WTC11 (cell line): ENCODE measurements at regions not wholly inside any gene's neighbourhood (a gene's known extent, or its start where the extent isn't known, plus 50 kb on each side); places are given as distances from the start of the nearest gene placed in this dataset.

Experiments
- ATAC-seq: fragments of 200-7000 bp; cut with Tn5 transposase; 2 replicates; pipeline ENCODE4 v1.10.0; 2021; ENCODE audit warnings: mild to moderate bottlenecking, moderate library complexity
- CTCF ChIA-PET: fragments of 300-600 bp; sonication (Branson Sonifier 250); formaldehyde crosslinking; loops from one replicate; lab custom pipeline; 2021; ENCODE audit warnings: antibody characterized with exemption; lab: Charles Lee
- POLR2A ChIA-PET: fragments of 350-600 bp; sonication (Branson Sonifier 250); formaldehyde crosslinking; loops from one replicate; lab custom pipeline; 2021; ENCODE audit warnings: antibody characterized with exemption; lab: Charles Lee
- DNase-seq: peaks from one replicate; pipeline ENCODE4 v3.0.0; 2021; ENCODE audit warnings: low spot score
- H3K27ac Mint-ChIP-seq: 2 replicates; pipeline ENCODE4 v1.8.0; 2021; ENCODE audit warnings: mixed read lengths
- H3K27me3 Mint-ChIP-seq: 2 replicates; pipeline ENCODE4 v1.8.0; 2021; ENCODE audit warnings: low read depth, mild to moderate bottlenecking, moderate library complexity, mixed read lengths
- H3K36me3 Mint-ChIP-seq: 2 replicates; pipeline ENCODE4 v1.8.0; 2021; ENCODE audit warnings: mixed read lengths
- H3K4me1 Mint-ChIP-seq: 2 replicates; pipeline ENCODE4 v1.8.0; 2022; ENCODE audit warnings: mixed read lengths
- H3K4me3 Mint-ChIP-seq: 2 replicates; pipeline ENCODE4 v1.8.0; 2021; ENCODE audit warnings: mild to moderate bottlenecking, moderate library complexity, mixed read lengths
- H3K9me3 Mint-ChIP-seq: 2 replicates; pipeline ENCODE4 v1.8.0; 2021; ENCODE audit warnings: mixed read lengths
- CREB1 ChIP-seq: sonication (generic); formaldehyde crosslinking; IDR thresholded peaks from 2 replicates; pipeline ENCODE4 v1.8.0; 2023; ENCODE audit warnings: mild to moderate bottlenecking, missing genetic modification reagents
- CREM ChIP-seq: sonication (generic); formaldehyde crosslinking; IDR thresholded peaks from 2 replicates; pipeline ENCODE4 v1.8.1; 2022; ENCODE audit warnings: mild to moderate bottlenecking, missing genetic modification reagents, moderate library complexity
- ESRRA ChIP-seq: sonication (generic); formaldehyde crosslinking; IDR thresholded peaks from 2 replicates; pipeline ENCODE4 v1.8.1; 2022; ENCODE audit warnings: mild to moderate bottlenecking, missing genetic modification reagents, borderline replicate concordance
- IRF2 ChIP-seq: sonication (generic); formaldehyde crosslinking; IDR thresholded peaks from 2 replicates; pipeline ENCODE4 v1.8.0; 2022; ENCODE audit warnings: low read depth, missing genetic modification reagents, borderline replicate concordance
- JAZF1 ChIP-seq: fragments of 250-450 bp; sonication (Bioruptor Pico); IDR thresholded peaks from 2 replicates; pipeline ENCODE4 v1.9.0; 2021; ENCODE audit warnings: moderate library complexity, mild to moderate bottlenecking, inconsistent platforms
- NFATC4 ChIP-seq: fragments of 250-450 bp; sonication (Bioruptor Pico); IDR thresholded peaks from 2 replicates; pipeline ENCODE4 v1.9.0; 2021; ENCODE audit warnings: mild to moderate bottlenecking
- PRRX2 ChIP-seq: fragments of 250-450 bp; sonication (Bioruptor Pico); IDR thresholded peaks from 2 replicates; pipeline ENCODE4 v1.8.0; 2021; ENCODE audit warnings: mild to moderate bottlenecking
- SMAD4 ChIP-seq: sonication (generic); formaldehyde crosslinking; IDR thresholded peaks from 2 replicates; pipeline ENCODE4 v1.8.0; 2022; ENCODE audit warnings: mild to moderate bottlenecking, missing genetic modification reagents
- TEAD4 ChIP-seq: sonication (generic); formaldehyde crosslinking; IDR thresholded peaks from 2 replicates; pipeline ENCODE4 v1.8.0; 2022; ENCODE audit warnings: mild to moderate bottlenecking, missing genetic modification reagents
- ZNF232 ChIP-seq: sonication (generic); formaldehyde crosslinking; IDR thresholded peaks from 2 replicates; pipeline ENCODE4 v1.8.0; 2022; ENCODE audit warnings: mild to moderate bottlenecking, missing genetic modification reagents
- TF ChIP-seq, protein P1 (sequence below): fragments of 250-450 bp; sonication (Bioruptor Pico); IDR thresholded peaks from 2 replicates; pipeline ENCODE4 v1.9.0; 2021; ENCODE audit warnings: moderate library complexity, mild to moderate bottlenecking, inconsistent platforms, borderline replicate concordance
- TF ChIP-seq, protein P2 (sequence below): sonication (generic); formaldehyde crosslinking; IDR thresholded peaks from 2 replicates; pipeline ENCODE4 v1.8.1; 2022; ENCODE audit warnings: mild to moderate bottlenecking, moderate library complexity, missing genetic modification reagents
- TF ChIP-seq, protein P3 (sequence below): sonication (generic); formaldehyde crosslinking; IDR thresholded peaks from 2 replicates; pipeline ENCODE4 v1.8.0; 2023; ENCODE audit warnings: missing genetic modification reagents, mild to moderate bottlenecking, borderline replicate concordance
- TF ChIP-seq, protein P4 (sequence below): sonication (generic); formaldehyde crosslinking; conservative IDR thresholded peaks from 2 replicates; pipeline ENCODE4 v1.8.1; 2023; ENCODE audit warnings: mild to moderate bottlenecking, low read depth, missing genetic modification reagents, moderate library complexity
- TF ChIP-seq, protein P5 (sequence below): fragments of 250-450 bp; sonication (Bioruptor Pico); IDR thresholded peaks from 2 replicates; pipeline ENCODE4 v1.9.0; 2021; ENCODE audit warnings: mild to moderate bottlenecking, borderline replicate concordance
- TF ChIP-seq, protein P6 (sequence below): sonication (generic); formaldehyde crosslinking; IDR thresholded peaks from 2 replicates; pipeline ENCODE4 v1.8.0; 2022; ENCODE audit warnings: mild to moderate bottlenecking, missing genetic modification reagents

DNA sequence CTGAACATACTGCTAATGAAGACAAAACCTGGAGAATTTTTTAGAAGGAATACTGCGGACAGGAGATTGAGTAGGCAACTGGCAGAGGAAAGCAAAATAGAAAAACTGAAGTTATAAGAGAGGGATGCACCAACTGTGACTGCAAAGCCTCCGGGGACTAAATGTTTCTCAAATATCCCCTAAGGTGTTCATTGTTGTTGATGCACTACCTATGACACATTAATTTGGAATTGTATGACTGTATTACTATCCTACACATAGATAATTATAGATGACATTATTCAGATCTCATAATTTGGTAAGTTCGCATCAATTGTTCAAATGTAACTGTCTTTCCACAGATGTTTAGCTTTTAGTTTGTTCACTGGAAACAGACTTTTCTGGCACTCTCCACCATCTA lies 341.1 kb downstream of the MMUT start:
- POLR2A ChIA-PET = no interaction called here
- ATAC-seq (no peak), DNase-seq (no peak)
- TF ChIP-seq CREM (CRISPR knock-in tag) = no peak
- TF ChIP-seq IRF2 (CRISPR knock-in tag) = no peak
- no peak for TF ChIP-seq CREB1 (CRISPR knock-in tag)
- TF ChIP-seq, protein P1, sequence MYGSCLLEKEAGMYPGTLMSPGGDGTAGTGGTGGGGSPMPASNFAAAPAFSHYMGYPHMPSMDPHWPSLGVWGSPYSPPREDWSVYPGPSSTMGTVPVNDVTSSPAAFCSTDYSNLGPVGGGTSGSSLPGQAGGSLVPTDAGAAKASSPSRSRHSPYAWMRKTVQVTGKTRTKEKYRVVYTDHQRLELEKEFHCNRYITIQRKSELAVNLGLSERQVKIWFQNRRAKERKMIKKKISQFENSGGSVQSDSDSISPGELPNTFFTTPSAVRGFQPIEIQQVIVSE = no peak
- TF ChIP-seq, protein P2, sequence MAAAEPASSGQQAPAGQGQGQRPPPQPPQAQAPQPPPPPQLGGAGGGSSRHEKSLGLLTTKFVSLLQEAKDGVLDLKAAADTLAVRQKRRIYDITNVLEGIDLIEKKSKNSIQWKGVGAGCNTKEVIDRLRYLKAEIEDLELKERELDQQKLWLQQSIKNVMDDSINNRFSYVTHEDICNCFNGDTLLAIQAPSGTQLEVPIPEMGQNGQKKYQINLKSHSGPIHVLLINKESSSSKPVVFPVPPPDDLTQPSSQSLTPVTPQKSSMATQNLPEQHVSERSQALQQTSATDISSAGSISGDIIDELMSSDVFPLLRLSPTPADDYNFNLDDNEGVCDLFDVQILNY = no peak
- TF ChIP-seq JAZF1 = no peak
- TF ChIP-seq SMAD4 = no peak
- TF ChIP-seq TEAD4 (CRISPR knock-in tag) = no peak
- TF ChIP-seq NFATC4 (CRISPR knock-in tag) = no peak
- TF ChIP-seq ZNF232 (CRISPR knock-in tag) = no peak
- TF ChIP-seq PRRX2 (CRISPR knock-in tag) = no peak
- TF ChIP-seq, protein P3, sequence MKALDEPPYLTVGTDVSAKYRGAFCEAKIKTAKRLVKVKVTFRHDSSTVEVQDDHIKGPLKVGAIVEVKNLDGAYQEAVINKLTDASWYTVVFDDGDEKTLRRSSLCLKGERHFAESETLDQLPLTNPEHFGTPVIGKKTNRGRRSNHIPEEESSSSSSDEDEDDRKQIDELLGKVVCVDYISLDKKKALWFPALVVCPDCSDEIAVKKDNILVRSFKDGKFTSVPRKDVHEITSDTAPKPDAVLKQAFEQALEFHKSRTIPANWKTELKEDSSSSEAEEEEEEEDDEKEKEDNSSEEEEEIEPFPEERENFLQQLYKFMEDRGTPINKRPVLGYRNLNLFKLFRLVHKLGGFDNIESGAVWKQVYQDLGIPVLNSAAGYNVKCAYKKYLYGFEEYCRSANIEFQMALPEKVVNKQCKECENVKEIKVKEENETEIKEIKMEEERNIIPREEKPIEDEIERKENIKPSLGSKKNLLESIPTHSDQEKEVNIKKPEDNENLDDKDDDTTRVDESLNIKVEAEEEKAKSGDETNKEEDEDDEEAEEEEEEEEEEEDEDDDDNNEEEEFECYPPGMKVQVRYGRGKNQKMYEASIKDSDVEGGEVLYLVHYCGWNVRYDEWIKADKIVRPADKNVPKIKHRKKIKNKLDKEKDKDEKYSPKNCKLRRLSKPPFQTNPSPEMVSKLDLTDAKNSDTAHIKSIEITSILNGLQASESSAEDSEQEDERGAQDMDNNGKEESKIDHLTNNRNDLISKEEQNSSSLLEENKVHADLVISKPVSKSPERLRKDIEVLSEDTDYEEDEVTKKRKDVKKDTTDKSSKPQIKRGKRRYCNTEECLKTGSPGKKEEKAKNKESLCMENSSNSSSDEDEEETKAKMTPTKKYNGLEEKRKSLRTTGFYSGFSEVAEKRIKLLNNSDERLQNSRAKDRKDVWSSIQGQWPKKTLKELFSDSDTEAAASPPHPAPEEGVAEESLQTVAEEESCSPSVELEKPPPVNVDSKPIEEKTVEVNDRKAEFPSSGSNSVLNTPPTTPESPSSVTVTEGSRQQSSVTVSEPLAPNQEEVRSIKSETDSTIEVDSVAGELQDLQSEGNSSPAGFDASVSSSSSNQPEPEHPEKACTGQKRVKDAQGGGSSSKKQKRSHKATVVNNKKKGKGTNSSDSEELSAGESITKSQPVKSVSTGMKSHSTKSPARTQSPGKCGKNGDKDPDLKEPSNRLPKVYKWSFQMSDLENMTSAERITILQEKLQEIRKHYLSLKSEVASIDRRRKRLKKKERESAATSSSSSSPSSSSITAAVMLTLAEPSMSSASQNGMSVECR (CRISPR knock-in tag) = no peak
- peaks cover 5% of the 10 kb centered on the region for H3K9me3 Mint-ChIP-seq
- no peaks in the 10 kb centered on the region for H3K27me3 Mint-ChIP-seq
- H3K27ac Mint-ChIP-seq = no peak overlapping the region
- CTCF ChIA-PET = no interaction called here
- H3K36me3 Mint-ChIP-seq = peaks cover 4% of the 10 kb centered on the region
- no peak overlapping the region for H3K4me3 Mint-ChIP-seq
- H3K4me1 Mint-ChIP-seq = peaks cover 17% of the 10 kb centered on the region

DNA sequence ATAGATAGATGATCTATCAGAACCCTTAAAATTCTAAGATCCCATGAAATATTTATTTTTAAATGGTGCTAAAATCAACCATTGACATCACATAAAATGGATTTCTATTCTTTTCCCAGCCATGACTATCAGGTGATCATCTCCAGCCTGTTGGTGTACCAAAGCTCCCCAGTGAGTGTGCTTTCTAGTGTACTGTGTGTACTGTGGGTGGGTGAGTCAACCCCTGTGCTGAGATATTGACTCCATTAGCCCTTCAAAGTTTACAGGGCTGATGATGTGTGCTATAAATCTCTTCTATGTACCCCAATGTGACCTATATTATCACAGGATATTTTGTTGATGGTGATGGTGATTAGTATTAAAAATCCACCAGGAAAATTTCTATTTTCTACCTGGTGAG lies 344.6 kb downstream of the MMUT start:
- DNase-seq (no peak), ATAC-seq (no peak)
- H3K27ac Mint-ChIP-seq = no peak overlapping the region
- no peaks in the 10 kb centered on the region for H3K27me3 Mint-ChIP-seq
- H3K36me3 Mint-ChIP-seq = no peaks in the 10 kb centered on the region
- ChIA-PET POLR2A (no interaction called here), CTCF (no interaction called here)
- H3K9me3 Mint-ChIP-seq = no peaks in the 10 kb centered on the region
- TF ChIP-seq, protein P4, sequence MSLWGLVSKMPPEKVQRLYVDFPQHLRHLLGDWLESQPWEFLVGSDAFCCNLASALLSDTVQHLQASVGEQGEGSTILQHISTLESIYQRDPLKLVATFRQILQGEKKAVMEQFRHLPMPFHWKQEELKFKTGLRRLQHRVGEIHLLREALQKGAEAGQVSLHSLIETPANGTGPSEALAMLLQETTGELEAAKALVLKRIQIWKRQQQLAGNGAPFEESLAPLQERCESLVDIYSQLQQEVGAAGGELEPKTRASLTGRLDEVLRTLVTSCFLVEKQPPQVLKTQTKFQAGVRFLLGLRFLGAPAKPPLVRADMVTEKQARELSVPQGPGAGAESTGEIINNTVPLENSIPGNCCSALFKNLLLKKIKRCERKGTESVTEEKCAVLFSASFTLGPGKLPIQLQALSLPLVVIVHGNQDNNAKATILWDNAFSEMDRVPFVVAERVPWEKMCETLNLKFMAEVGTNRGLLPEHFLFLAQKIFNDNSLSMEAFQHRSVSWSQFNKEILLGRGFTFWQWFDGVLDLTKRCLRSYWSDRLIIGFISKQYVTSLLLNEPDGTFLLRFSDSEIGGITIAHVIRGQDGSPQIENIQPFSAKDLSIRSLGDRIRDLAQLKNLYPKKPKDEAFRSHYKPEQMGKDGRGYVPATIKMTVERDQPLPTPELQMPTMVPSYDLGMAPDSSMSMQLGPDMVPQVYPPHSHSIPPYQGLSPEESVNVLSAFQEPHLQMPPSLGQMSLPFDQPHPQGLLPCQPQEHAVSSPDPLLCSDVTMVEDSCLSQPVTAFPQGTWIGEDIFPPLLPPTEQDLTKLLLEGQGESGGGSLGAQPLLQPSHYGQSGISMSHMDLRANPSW (CRISPR knock-in tag) = no peak
- no peak for TF ChIP-seq ESRRA (CRISPR knock-in tag)
- TF ChIP-seq, protein P5, sequence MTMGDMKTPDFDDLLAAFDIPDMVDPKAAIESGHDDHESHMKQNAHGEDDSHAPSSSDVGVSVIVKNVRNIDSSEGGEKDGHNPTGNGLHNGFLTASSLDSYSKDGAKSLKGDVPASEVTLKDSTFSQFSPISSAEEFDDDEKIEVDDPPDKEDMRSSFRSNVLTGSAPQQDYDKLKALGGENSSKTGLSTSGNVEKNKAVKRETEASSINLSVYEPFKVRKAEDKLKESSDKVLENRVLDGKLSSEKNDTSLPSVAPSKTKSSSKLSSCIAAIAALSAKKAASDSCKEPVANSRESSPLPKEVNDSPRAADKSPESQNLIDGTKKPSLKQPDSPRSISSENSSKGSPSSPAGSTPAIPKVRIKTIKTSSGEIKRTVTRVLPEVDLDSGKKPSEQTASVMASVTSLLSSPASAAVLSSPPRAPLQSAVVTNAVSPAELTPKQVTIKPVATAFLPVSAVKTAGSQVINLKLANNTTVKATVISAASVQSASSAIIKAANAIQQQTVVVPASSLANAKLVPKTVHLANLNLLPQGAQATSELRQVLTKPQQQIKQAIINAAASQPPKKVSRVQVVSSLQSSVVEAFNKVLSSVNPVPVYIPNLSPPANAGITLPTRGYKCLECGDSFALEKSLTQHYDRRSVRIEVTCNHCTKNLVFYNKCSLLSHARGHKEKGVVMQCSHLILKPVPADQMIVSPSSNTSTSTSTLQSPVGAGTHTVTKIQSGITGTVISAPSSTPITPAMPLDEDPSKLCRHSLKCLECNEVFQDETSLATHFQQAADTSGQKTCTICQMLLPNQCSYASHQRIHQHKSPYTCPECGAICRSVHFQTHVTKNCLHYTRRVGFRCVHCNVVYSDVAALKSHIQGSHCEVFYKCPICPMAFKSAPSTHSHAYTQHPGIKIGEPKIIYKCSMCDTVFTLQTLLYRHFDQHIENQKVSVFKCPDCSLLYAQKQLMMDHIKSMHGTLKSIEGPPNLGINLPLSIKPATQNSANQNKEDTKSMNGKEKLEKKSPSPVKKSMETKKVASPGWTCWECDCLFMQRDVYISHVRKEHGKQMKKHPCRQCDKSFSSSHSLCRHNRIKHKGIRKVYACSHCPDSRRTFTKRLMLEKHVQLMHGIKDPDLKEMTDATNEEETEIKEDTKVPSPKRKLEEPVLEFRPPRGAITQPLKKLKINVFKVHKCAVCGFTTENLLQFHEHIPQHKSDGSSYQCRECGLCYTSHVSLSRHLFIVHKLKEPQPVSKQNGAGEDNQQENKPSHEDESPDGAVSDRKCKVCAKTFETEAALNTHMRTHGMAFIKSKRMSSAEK (CRISPR knock-in tag) = no peak
- TF ChIP-seq, protein P6, sequence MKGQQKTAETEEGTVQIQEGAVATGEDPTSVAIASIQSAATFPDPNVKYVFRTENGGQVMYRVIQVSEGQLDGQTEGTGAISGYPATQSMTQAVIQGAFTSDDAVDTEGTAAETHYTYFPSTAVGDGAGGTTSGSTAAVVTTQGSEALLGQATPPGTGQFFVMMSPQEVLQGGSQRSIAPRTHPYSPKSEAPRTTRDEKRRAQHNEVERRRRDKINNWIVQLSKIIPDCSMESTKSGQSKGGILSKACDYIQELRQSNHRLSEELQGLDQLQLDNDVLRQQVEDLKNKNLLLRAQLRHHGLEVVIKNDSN (CRISPR knock-in tag) = no peak
- TF ChIP-seq CREB1 (CRISPR knock-in tag) = no peak
- peaks cover 10% of the 10 kb centered on the region for H3K4me1 Mint-ChIP-seq
- H3K4me3 Mint-ChIP-seq = no peak overlapping the region
